ENCODE measurements at regions not wholly inside any gene's neighbourhood (a gene's known extent, or its start where the extent isn't known, plus 50 kb on each side); places are given as distances from the start of the nearest gene placed in this dataset.
A peak's percentile ranks its signal among the peaks of the same experiment; 100 is the strongest.

DNA sequence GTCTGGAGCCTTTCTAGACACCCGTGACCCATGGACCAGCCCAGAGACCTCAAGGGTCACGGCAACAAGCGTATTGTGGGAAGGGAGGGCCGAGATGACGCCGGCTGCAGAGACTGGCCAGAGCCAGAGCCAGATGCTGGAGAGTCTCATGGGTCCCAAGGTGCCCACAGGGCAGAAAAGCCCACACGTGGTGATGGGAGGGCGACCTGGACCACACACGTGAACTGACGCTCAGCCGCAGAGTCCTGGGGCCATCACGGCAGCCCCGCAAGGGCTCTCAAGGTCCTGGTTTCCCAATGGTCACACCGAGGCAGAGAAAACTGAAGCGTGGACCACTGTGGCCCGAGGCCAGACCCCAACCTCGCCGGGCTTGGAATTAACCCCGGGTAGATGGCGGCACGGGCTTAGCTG lies 92.6 kb downstream of the YTHDF1 start:
- H3K4me1 ChIP-seq = no peaks in the 10 kb centered on the region
- peaks cover 0 to 42% (median 5%) of the 10 kb centered on the region in 9 donors for H3K27me3 ChIP-seq
- no peak overlapping the region for H3K4me3 ChIP-seq
- H3K27ac ChIP-seq = no peak overlapping the region
- peaks cover 0 to 12% (median 0%) of the 10 kb centered on the region in 12 donors for H3K9me3 ChIP-seq
- WGBS, 4 donors = 83 to 86% (median 84%) methylated on average over 11 to 21 of the region's 21 CpGs
- intact Hi-C loops (cut with DNase I) = no loop called here
- DNase-seq (peak in 4 of 5 donors; percentile 4 to 47 (median 12)), ATAC-seq (no peak)
- TF ChIP-seq, protein P1, sequence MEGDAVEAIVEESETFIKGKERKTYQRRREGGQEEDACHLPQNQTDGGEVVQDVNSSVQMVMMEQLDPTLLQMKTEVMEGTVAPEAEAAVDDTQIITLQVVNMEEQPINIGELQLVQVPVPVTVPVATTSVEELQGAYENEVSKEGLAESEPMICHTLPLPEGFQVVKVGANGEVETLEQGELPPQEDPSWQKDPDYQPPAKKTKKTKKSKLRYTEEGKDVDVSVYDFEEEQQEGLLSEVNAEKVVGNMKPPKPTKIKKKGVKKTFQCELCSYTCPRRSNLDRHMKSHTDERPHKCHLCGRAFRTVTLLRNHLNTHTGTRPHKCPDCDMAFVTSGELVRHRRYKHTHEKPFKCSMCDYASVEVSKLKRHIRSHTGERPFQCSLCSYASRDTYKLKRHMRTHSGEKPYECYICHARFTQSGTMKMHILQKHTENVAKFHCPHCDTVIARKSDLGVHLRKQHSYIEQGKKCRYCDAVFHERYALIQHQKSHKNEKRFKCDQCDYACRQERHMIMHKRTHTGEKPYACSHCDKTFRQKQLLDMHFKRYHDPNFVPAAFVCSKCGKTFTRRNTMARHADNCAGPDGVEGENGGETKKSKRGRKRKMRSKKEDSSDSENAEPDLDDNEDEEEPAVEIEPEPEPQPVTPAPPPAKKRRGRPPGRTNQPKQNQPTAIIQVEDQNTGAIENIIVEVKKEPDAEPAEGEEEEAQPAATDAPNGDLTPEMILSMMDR (IDR thresholded peaks at IDR 0.05) = no peak
- no peak for TF ChIP-seq POLR2A (IDR thresholded peaks at IDR 0.05)
- H3K36me3 ChIP-seq = no peaks in the 10 kb centered on the region

DNA sequence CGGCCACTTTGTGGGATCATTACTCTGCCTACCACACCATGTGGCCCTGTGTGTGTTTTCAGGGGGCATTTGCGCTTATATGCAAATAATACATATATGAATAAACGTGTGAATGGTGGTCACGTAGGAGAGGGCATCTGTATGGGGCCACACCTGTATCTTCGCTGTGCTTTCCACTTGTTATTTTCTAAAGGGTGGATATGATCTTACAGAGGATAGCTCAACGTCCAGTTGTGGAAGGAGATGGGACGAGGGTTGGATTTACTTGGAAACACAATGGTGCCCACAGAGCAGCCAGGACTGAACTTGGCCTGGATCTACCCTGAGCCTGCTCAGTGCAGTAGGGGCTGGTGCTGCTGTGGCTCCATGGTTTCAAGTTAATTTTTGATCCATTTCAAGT lies 93.3 kb downstream of the YTHDF1 start:
- no peak overlapping the region for H3K27ac ChIP-seq
- WGBS, 4 donors = 66 to 78% (median 70%) methylated on average over 7 of the region's 7 CpGs
- TF ChIP-seq POLR2A (IDR thresholded peaks at IDR 0.05) = no peak
- no peaks in the 10 kb centered on the region for H3K4me1 ChIP-seq
- ATAC-seq (no peak), DNase-seq (peak in 2 of 5 donors; percentile 1 to 11)
- intact Hi-C loops (cut with DNase I) = no loop called here
- no peak overlapping the region for H3K4me3 ChIP-seq
- H3K27me3 ChIP-seq = peaks cover 0 to 44% (median 5%) of the 10 kb centered on the region in 9 donors
- H3K36me3 ChIP-seq = no peaks in the 10 kb centered on the region
- H3K9me3 ChIP-seq = peaks cover 0 to 12% (median 0%) of the 10 kb centered on the region in 12 donors

DNA sequence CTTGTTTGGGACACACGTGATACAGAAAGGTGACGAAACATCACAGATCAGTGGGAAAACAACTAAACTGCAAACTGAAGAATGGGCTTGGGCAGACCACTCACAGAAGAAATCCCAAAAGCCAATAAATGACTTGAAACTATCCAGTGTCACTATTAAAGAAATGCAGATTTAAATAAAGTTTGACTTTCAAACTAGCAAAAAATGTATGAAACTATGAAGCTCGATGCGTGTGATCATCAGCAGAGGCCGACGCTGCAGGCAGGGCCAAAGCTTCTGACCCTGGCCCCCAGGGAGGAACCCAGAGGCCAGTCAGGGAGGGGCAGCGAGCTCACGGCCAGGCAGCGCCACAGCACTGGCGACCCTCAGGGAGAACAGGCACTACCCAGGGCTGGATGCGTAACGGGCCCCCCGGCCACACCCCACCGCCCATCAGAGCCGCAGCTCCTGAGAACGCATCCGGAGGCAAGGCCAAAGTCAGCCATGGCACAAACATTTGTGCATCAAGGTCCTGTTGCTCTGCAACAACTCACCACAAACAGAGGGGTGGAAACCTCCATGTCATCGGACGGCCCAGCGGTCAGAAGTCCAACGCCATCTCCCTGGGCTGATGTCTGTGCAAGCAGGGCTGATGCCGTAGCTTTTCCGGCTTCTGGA lies 94.1 kb downstream of the YTHDF1 start:
- Histone ChIP-seq H3K4me1 (no peaks in the 10 kb centered on the region), H3K27ac (no peak overlapping the region), H3K36me3 (no peaks in the 10 kb centered on the region), H3K4me3 (no peak overlapping the region), H3K27me3 (peaks cover 0 to 44% (median 5%) of the 10 kb centered on the region in 9 donors), H3K9me3 (peaks cover 0 to 12% (median 0%) of the 10 kb centered on the region in 12 donors)
- no peak for ATAC-seq
- peak in 3 of 5 donors; percentile 4 to 51 (median 6) for DNase-seq
- intact Hi-C loops (cut with DNase I) = no loop called here
- TF ChIP-seq, protein P1 (IDR thresholded peaks at IDR 0.05) = no peak
- TF ChIP-seq POLR2A (IDR thresholded peaks at IDR 0.05) = no peak
- 78 to 84% (median 80%) methylated on average over 23 of the region's 23 CpGs for WGBS, 4 donors

DNA sequence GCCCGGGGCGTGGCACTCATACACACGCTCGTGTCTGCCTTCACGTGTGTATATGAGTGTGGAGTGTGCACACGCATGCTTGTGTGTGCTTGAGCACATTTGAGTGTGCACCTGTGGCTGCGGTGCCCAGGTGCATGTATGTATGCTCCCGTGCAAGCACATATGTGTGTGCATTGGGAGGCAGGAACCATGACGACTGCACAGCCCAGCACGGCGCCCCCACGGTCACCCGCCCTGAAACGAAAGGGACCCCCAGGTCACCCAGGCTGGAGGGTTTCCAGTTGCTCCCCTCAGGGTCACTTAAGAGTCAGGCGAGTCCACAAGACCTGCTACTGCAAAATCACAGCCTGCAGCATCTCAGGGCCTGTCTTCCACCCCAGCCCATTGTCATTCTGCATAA lies 94.7 kb downstream of the YTHDF1 start:
- peaks cover 0 to 12% (median 0%) of the 10 kb centered on the region in 12 donors for H3K9me3 ChIP-seq
- intact Hi-C loops (cut with DNase I) = no loop called here
- ATAC-seq (no peak), DNase-seq (peak in 3 of 5 donors; percentile 3 to 47 (median 16))
- TF ChIP-seq, protein P1 (IDR thresholded peaks at IDR 0.05) = no peak
- no peak for TF ChIP-seq POLR2A (IDR thresholded peaks at IDR 0.05)
- no peaks in the 10 kb centered on the region for H3K36me3 ChIP-seq
- H3K27me3 ChIP-seq = peaks cover 0 to 50% (median 5%) of the 10 kb centered on the region in 9 donors
- no peak overlapping the region for H3K4me3 ChIP-seq
- H3K27ac ChIP-seq = no peak overlapping the region
- no peaks in the 10 kb centered on the region for H3K4me1 ChIP-seq
- 81 to 85% (median 83%) methylated on average over 7 to 15 of the region's 15 CpGs for WGBS, 4 donors

DNA sequence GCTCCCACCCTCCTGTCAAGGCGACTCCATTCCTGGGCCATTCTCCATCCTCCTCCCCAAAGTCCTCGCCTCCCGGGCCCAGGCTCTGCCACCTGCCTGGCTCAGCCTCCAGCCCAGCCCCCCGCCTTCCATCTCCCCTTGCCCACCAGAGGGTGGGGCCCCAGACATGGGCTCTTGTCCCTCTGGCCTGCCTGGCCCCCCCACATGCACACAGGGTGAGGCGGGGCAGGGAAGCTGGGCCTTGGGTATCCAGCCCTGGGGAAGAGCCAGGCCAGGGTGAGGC lies 95.2 kb downstream of the YTHDF1 start:
- Histone ChIP-seq H3K27ac (no peak overlapping the region), H3K4me1 (no peaks in the 10 kb centered on the region), H3K27me3 (peaks cover 0 to 48% (median 6%) of the 10 kb centered on the region in 9 donors), H3K36me3 (no peaks in the 10 kb centered on the region), H3K9me3 (peaks cover 0 to 12% (median 0%) of the 10 kb centered on the region in 12 donors), H3K4me3 (no peak overlapping the region)
- 58 to 67% (median 66%) methylated on average over 5 of the region's 5 CpGs for WGBS, 4 donors
- no peak for TF ChIP-seq POLR2A (IDR thresholded peaks at IDR 0.05)
- TF ChIP-seq, protein P1 (IDR thresholded peaks at IDR 0.05) = no peak
- DNase-seq = peak in 2 of 5 donors; percentile 12 to 15
- intact Hi-C loops (cut with DNase I) = no loop called here
- no peak for ATAC-seq
